ENCODE measurements at regions not wholly inside any gene's neighbourhood (a gene's known extent, or its start where the extent isn't known, plus 50 kb on each side); places are given as distances from the start of the nearest gene placed in this dataset.

GRCh38 chr10:21403256-21404015 lies 122.0 kb downstream of the SKIDA1 start:
- TF ChIP-seq CTCF (IDR thresholded peaks at IDR 0.05; ENCODE audit: control extremely low read depth in 1 of 3, insufficient read depth in 1 of 3, low read depth in 1 of 3, low read length in 3 of 3) (no peak), EP300 (IDR thresholded peaks at IDR 0.05; ENCODE audit: borderline replicate concordance in 1 of 2, low read depth in 2 of 2, low read length in 2 of 2) (no peak), POLR2A (IDR thresholded peaks at IDR 0.05; ENCODE audit: control extremely low read depth in 1 of 2, low read depth in 2 of 2, low read length in 2 of 2) (no peak), SUZ12 (IDR thresholded peaks at IDR 0.05; ENCODE audit: low read length) (no peak), ASH2L (IDR thresholded peaks at IDR 0.05; ENCODE audit: low read length) (peak; percentile 79)
